Stimulated activated CD4-positive, alpha-beta T cell treated with anti-CD3 and anti-CD28 coated beads, Interleukin-12 subunit alpha, Interleukin-12 subunit beta, amount 100 ng/mL, for 24 hours (primary cell): ENCODE measurements at regions not wholly inside any gene's neighbourhood (a gene's known extent, or its start where the extent isn't known, plus 50 kb on each side); places are given as distances from the start of the nearest gene placed in this dataset.

Source experiments
- DNase-seq, 2 experiments: peaks; one replicate each; pipeline ENCODE4 v3.0.0-alpha.2; 2020; ENCODE audit warnings: low read depth in 2 of 2

DNA sequence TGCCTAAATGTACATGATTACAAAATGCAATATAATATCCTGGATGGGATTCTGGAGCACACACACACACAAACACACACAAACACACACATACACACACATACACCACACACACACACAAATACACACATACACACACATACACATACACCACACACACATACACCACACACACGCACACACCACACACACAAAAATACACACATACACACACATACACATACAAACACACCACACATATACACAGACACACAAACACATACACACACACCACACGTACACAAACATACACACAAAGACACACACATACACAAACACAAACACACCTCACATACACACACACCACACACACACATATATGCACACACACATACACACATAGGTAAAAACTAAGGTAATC lies 134.6 kb upstream of the SYNDIG1 start:
- DNase-seq: no peak

DNA sequence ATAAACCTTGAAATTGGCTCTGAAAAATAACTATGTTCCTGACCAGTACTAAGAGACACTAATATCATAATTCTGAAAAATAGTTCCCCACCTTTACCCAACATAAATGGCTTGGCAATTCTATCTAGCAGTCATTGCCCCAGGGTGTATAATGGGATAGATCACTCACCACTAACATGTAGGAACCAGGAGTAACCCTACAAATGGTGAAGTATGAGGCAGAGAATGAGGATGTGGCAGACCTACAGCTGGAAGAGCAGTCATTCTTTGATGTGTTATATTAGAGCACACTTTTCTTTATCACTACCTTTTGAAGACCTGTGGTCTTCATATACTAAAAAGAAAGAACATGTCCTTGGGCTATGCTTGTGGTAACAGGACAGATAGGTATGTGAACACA lies 136.5 kb upstream of the SYNDIG1 start:
- no peak for DNase-seq

DNA sequence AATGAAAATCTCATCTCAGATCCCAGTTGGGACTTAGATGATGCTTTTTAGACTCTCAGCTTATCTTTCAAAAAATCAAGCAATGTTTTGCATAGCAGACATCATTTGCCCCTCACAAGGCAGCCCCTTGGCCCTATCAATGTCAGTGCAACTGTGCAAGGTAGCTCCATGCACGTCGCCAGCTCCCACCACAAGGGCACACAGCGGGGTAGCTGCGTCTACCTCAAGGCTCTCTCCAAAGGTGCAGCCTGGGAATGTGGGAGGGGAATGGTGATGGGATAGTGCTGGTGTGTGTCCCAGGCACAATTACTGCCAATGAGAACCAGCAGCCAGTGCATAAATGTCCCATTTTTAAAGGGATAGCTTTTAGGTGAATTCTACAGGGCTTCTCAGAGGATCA lies 137.5 kb upstream of the SYNDIG1 start:
- DNase-seq: no peak

DNA sequence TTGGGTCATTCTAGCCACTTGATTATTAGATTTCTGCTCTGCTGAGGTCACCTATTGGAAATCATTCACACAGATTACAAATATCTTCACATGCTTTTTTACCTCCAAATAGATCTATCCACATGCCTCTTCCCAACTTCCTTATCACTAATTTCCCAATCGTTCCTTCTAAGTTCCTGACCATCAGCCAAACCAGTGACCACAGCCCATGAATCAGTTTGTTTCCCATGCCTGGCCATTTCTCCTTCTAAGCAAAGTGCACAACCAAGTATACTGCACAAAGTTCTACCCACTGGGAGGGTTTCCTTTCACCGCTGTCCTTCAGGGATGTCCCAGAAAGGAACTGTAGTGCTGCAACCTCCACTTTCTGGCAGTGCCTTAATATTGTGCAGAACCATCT lies 140.5 kb upstream of the SYNDIG1 start:
- no peak for DNase-seq

DNA sequence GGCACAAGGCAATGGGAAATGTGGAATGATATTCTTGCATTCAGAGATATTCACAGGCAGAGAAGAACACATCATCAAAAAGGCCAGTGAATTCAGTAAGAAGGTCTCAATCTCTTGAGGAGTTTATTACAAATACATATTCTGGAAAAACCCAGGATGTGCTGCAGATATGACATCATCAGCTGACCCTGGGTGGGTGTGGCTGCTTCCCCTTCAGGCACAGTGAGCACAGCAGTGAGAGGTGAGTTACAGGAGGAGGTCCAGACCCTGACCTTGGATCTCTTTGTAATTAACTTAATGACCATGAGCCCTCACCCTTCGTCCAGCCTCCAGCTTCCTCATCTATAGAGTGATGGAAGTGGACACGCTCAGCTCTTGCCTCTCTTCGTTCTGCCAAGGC lies 147.5 kb upstream of the SYNDIG1 start:
- DNase-seq: no peak

DNA sequence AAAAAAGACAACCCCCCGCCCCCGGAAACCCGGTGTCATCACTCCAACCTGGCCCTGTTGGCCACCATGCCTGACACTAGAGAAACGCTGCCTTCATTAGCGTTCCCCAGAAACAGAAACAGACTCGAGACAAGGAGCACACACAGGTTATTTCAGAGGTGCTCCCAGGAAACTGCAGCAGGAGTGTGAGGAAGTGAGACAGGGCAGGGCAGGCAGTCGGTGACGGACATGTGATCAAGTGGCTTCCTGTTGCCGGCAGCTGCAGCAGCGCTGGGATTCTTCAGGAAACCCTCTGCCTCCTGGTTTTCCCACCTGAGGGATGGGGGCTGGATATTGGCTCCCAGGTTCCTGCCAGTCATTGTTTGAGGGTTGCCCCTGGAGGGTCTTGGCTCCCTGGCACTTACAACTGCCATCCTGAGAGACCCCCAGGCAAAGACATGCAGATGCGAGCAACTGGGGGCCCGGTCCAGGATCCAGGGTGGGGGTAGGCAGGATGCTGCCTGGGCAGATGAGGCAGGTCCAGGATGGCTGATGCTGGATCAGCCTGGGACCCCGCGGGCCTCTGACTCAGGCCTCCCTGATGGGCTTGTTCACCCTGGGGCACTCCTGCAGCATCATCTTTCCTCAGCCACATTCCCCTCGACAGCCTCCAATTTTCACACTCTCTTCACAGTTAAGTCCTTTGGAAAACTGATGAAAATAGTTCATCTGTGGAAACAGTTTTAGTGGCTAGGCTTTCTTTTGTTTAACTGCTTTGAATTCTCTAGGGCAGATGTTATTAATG lies 150.7 kb upstream of the SYNDIG1 start:
- no peak for DNase-seq

DNA sequence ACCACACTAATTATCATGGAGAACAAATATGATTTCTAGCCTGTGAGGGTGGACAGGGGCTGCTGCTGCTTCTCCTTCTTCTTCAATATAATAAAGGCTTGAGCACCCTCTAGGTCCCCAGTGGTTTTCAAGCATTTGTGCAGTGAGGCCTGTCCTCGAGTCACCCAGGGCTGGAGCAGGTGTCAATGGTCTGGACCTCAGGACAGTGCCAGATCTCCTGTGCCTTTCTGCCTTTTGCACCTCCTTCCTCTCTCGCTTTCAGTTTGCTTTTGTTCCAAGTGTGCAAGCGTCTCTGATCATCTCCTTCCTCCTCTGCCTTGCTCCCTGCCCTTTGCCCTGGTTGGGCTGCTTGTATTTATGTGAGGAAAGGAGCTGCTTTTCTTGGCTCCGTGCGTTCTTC lies 152.2 kb upstream of the SYNDIG1 start:
- DNase-seq: no peak

DNA sequence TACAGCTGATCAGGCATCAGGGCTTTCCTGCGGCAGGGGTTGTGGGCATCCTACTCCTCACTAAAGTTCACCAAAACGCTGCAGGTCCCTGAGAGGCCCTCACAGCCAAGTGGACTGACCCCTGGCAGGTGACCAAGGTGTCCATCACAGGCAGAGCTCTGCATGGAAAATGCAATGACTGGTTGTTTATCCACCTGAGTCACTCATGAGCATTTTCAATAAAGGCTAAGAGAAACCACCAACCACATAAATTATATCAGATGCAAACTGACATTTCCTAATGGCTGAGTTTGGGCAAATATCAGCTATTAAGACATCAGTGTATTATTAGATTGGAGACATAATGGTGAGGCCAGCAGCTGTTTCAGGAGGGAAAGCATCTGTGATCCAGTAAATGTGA lies 152.7 kb upstream of the SYNDIG1 start:
- no peak for DNase-seq

DNA sequence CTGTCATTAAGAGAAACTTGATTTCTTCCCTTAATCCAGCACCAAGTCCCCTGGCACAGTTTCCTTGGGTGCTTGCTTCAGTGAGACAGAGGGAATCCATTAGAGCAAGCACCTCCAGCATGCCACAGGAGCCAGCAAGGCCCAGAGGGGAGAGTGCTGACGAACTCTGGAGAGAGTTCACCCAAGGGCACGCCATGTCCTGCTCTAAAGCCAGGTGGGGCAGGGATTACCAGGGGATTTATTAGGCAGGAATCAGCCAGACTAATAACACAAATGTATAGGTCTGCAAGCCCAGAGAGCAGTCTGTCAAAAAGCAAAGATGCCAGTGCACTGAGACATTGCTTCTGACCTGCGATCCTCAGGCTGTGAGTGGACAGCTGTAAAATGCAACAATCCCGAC lies 155.4 kb upstream of the SYNDIG1 start:
- no peak for DNase-seq

DNA sequence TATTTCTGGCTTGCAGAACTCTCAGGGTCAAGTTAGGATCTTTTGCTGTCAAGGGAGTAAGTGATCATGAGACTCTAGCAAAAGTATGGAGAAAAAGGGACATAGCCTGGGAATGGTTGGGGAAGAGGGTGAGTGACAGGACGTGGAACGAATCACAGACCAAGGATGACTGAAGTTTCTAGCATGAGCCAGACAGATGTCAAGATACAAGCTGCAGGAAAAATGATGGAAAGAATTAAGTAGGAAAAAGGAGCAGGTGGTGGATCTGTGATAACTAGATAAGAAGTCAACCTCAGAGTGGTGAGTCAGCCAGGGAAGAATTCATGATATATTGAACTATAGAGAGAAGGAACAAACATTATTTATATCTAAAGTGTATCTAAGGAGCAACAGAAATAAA lies 159.8 kb upstream of the SYNDIG1 start:
- no peak for DNase-seq

DNA sequence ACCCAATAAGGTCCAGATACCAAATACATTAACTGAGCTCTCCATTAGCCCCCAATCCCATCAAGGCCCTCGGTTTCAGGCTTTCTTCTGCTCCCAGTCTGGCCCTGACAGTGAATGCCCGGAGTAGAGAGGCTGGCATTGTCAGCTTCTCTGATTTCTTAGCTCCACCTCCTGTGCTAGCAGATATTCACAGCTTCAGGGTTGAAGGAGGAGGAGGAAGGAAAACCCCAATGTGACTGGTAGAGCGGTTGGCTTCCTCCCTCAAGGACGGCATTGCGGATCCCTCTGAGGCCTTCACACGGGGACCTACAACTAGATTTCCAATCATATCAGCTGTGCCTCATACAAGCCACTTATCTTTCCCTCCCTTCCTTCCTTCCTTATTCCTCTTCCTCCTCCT lies 164.1 kb upstream of the SYNDIG1 start:
- no peak for DNase-seq

DNA sequence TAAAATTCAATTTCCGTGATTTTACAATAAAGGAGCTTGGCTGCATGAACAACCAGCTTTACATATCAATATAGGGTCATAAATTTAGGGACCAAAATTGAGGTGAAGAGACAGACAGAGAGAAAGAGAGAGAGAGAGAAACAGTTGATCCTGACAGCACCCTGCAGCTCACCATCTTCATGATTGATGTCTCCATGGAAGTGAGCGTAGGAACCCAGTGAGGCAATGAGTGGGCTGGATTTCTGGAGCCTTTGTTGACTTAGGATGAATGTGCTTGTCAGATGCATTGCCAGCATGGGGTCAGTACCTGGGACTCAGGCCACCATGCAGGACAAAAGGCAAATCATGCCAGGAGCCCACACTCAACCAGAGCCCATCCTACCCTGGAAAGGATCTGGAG lies 165.1 kb upstream of the SYNDIG1 start:
- DNase-seq: no peak

DNA sequence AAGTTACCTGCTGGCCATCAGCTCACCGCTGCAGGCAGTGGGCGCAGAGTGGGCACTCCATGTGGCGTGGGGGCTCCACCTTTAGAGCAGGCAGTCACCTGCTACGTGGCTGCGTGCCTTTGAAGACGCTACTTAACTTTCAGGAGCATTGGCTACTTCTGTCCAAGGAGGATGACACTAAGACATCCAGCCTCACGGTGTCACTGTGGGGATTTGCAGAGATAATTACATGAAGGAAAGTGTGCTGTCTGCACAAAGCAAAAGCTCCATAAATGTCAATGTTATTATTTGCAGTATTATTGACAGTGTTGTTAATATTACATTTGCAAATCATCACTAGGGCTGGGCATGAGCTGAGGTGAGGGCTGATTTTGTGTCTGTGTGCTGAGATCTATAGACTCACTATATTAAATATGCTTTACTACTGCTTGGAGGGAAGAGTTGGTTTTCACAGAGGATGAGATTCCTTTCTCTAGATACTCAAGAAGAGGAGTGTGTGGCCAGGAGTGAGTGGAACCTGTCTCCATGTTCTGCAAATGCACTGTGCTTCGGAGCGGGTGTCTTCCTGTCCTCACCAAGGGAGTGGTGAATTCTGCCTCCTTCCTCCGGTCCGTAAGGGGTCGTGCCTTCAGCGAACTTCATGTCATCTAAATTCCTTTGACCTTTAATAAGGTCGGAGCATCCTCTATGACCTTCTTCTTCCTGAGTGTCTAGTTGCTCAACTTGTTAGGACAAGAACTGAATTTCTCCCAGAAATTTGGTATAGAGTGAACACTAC lies 165.8 kb upstream of the SYNDIG1 start:
- no peak for DNase-seq

DNA sequence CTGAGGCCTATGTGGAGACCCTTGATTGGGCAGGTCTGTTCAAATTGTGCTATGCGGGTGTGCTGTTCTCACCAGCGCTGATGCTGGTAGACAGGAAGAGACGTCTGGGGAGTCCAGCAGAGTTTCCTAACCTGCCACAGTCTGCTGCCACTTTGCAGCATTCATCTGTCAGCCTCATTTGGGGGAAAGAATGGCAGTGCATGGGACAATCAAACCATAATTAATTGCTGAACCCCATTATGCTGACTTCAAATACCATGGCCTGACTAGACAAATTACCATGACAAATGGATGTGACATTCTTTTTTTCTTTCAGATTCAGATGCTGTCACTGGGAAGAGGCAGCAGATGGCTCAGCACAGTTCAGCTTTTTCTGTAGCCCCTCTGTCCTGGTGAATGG lies 171.4 kb upstream of the SYNDIG1 start:
- no peak for DNase-seq

DNA sequence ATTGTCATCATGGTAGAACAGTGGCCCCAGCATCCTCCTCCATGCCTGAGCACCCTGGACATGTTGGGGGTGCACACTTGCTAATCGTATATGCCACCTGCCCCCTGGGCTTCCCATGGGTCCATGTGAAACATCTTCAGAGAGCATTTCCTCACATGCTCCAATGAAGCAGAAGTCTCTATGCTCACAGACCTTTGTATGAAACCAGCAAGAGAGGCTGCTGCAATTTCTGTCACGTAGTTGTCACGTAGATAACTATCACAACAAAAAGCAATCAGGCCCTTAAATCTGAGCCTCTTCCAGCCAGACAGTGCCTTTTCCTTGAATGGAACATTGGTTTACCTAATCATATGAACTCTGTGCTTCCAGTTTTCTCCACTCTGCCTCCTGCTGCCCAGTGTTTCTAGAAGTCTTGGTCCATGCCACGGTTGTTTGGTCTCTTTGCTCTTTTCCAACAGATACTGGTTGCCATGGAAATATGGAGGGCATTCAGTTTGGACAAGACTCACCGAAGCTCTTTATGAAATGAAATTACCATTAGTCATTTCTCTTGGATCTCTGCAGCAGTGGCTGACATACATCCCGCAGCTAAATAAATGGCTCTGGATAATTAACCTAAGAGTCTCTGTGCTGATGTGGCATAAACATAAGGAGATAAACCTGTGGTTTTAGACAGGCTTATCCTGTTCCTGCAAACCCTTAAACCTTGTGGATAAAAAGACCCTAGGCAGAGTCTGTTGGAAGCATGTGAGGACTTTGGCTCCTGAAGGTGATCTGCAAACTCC lies 172.8 kb upstream of the SYNDIG1 start:
- no peak for DNase-seq

DNA sequence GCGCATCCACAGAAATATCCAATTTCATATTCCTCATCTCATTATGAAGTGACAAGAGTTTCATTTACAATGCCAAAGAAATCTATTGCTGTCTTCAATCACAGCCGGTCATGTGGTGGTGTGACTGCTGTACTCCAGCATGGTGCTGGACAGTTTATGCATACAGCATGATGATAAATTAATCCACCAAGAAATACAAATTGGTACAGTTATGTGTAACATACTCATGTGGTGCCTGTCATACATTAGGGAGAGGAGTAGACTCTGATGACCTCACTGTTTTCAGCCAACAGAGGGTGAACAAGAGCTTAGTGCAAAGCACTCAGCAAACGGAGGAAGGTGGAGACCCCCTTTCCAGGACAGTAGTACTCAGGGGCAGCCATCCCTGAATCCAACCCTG lies 178.4 kb upstream of the SYNDIG1 start:
- no peak for DNase-seq

DNA sequence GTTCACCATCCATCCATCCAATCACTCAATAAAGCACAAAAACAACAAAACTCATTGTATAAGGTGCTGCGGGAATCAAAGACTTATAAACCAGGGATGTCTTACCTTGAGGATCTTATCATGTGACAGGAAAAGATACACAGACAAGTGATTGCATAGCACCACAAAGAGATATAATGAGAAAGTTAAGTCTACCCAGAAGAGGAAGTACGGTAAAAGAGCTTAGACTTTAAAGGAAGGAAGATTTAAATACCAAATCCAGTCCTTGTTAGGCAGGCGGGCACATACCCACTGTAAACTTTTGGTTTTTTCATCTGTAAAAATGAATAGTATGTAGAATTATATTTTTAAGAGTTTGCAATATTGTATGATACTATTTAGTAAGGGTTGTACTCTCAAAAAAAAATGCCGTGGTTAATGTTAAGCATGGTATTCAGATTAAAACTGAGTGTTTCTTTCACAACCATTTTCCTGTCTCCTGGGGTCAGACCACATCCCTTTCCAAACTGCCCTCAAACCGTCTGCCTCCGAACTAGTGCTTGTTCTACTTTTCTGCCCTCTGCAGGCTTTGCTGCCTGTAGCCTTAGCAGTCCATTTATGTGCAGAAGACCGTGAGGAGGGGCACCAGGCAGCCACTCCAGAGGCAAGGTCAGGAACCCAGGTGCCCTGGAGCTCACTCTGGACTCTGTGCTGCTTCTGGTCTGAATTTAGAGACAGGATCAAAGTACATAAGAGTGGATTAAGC lies 179.5 kb upstream of the SYNDIG1 start:
- no peak for DNase-seq

DNA sequence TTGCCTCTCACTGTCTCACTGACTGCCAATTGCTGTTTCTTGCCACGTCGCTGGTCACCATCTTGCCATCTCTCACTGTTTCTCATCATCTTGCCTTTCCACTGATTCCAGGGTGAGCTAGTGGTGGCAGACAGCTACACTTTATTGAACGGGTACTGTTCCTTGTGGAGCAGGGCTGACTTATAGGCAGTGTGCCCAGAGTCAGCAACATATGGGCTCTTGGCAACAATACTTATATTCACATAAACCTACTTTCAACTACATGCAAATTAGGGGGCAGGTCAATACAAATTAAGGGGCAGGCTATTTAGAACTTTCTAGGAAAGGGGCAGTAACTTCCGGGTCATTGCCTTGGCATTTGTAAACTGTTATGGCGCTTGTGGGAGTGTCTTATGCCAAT lies 186.2 kb upstream of the SYNDIG1 start:
- no peak for DNase-seq

DNA sequence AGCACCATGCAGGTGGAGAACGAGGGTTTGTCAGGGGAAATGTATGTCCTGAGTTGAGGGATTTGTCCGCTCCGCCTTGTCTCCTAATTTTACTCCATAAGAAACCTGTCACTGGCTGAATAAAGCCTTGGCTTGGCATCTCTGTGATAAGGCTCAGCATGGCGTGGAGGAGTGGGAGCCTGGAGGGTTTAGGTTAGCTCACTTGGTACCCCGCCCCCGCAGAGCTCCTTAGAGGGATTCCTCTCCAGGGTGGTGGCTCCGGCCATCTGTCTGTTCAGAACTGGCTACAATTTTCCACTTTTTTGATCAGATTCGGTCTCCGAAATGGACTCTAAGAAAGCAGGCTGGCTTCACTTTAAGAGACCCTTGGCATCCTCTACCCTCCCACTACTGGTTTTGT lies 192.2 kb upstream of the SYNDIG1 start:
- DNase-seq: no peak

DNA sequence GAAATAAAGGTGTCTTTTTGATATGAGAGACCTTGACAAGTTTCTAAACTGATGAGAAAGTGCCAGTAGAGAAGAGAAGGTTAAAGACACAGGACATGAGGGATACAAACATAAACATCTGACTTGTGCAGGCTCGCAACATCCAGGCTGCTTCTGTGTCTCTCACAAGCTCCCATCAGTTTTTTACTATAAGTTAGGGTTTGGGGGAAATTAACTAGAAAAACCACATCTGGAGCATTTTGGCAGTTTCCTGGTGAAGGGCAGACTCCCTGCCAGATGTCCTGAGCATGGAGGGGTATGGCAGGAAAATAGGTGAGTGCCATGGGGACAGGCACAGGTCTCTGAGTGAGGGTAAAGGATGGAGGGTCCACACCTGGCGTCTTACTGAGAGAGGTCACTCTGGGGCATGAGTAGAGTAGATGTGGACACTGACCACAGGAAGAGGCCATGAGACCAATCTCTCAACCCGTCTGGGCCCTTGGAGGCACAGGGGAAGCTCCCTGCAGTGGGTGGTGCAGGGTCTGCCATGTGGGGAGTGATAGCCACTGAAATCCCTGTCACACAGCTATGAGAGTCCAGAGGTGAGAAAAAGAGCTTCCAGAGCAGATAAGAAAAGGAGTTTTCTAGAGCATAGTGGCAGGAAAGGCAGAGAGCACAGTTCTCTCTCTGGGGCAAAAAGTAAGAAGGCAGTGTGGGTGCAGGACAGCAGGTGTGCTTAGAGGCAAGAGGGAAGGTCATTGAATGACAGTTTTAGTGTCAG lies 193.3 kb upstream of the SYNDIG1 start:
- no peak for DNase-seq

DNA sequence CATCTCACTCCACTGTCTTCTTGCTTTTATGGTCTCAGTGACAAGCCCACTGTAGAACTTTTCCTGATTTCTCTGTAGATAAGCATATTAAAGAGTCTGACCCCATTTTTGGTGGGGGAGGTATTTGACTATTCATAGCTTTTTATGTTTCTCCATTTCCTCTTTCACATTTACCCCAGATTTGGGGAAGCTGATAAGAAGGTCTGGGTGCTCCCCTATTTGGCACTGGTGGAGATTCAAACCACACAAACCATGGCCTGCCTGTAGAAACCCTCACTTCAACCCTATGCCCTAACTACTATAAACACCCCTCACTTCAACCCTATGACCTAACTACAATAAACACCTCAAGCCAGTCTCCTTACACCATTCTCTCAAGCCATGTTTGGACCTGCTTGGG lies 196.2 kb upstream of the SYNDIG1 start:
- no peak for DNase-seq
